ENCODE measurements at regions not wholly inside any gene's neighbourhood (a gene's known extent, or its start where the extent isn't known, plus 50 kb on each side); places are given as distances from the start of the nearest gene placed in this dataset.

DNA sequence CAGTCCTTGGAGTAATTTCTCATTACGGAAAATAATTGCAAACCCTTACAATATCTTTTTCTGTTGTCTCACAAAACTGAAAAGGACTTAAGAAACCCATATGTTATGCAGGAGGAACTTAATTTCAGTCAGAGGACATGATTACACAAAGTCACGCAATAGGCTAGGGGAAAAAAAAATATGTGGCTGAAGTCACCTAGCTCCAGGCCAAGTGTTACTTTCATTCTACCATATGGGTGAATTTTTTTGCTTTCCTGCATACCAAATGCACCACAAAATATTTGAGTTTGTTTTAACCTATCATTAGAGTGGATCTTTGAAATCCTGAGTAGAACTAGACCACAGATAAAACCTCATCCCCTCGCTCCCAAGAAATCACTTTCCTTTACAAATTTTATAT is 523.5 kb downstream of the CAAP1 start:
- peak; percentile 78 for DNase-seq

DNA sequence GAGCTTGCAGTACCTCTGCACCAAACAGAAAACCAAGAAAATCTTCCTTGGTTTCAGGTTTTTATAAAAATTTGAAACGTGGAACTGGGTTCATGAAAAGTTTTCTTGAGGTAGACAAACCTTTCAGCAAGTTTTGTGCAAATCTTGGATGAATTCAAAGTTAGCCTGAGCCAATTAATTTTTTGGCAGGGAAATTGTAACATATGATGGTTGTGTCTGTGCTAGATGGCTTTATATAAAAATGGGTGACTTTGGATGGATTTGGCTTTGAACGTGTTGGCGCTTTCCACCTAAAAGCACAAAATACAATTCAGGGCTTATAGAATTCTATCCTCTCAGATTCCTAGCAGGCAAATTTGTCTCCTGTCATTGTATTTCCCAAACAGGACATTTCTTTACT is 524.4 kb downstream of the CAAP1 start:
- DNase-seq = no peak

DNA sequence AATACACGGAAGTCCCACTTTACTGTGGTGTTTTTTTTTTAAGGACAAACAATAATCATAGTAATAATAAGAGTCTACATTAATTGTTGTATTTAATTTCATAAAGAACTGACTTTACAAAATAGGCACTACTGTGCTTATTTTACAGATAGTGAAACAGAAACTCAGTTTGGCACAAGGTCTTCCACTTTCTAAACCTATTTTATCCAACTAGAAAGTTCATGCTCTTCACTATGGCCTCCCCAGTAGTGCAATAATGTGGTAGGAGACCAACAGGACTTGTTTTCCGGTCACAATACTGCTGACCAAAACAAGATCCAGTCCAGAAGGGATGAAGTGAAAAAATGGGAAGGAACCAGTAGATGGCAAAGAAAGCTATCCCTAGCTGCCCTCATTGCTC is 531.6 kb downstream of the CAAP1 start:
- DNase-seq = no peak

- DNase-seq = no peak
Observed at GRCh38 chr9:26358836-26359235, 533.8 kb downstream of the CAAP1 start.

DNA sequence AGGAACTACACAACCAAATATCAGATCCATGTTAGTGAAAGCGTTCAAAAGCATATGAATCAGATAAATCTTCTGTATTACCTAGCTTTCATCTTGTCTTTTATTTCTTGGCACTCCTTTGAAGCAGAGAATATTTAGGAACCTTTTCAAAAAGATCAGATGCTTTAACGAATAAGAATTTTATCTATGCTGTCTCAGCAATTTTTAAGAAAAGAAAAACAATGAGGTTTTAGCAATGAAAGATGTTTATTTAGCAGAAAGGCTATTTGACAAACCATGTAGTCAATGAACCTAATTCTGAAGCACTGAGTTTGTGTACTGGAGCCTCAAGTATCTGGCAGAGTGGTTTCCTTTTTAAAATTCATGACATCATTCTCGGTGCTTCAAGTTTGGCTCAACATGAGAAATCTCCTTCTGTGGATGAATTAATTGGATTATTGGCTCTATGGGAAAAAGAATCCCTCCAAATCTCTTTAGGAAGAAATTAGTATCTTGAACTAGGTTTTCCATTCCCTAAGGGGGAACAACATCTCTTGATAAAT is 534.7 kb downstream of the CAAP1 start:
- peak; percentile 2 for DNase-seq

DNA sequence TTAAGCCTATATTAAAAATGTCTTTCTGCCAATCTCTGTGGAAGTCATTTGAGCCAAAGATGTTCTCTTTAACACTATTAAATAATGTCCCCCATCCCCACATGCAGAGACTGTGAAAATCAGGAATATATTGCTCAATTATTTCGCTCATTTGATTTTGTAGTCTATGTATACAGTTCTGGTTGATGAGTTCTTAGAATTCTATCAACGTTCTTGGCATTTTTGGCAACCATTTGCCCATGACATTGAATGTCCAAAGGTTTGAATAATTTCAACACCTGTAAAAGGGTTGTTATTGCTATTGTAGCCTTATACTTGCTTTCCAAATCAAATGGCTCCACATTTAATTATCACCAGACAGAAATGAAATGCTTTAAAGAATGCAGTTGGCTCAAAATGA is 536.1 kb downstream of the CAAP1 start:
- no peak for DNase-seq

DNA sequence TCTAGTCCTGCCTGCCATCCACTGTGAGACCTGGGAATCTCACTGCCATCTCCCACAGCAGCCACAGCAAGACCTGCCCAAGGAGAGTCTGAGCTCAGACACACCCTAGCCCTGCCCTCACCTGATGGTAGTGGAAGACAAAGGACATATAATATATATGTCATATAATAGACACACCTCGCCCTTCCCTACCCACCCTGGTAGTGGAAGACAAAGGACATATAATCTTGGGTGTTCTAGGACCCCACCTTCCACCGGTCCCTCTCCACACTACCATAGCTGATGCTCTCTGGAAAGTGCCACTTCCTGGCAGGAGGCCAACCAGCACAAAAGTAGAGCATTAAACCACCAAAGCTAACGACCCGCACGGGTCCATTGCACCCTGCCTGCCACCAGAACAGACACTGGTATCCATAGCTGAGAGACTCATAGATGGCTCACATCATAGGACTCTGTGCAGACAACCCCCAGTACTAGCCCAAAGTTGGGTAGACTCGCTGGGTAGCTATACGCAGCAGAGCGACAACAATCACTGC is 545.6 kb downstream of the CAAP1 start:
- DNase-seq = no peak

DNA sequence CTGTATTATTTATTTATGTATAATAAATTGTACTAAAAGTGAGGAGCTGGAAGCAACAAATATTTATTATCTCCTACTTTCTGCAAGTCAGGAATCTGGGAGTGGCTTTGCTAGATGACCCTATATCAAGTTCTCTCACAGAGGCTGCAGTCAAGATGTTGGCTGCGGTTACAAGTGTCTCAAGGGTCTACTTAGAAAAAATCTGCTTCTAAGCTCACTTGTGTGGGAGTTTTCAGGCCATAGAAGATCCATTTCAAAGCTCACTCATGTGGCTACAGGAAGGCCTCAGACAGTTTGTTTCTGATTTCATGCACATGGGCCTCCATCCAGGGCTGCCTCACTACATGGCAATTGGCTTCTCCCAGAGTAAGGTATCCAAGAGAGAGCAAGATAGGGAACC is 551.1 kb downstream of the CAAP1 start:
- no peak for DNase-seq

DNA sequence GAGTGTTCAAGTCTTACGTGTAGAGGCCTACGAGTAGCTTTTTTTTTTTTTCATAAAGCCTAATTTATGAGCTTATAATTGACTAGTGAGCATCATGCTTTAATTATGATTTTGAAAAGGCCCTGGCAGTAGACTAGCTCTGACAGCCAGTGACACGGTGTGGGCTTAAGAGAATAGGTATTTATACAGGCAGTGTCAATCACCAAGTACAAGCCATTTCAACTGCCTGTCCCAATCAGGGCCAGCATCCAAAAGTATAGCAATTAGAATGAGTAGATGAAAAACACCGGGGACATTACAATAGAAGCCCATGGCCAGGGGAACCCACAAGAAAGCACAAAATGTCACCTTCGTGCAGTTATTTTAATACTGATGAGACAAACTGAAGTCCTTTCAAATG is 552.8 kb downstream of the CAAP1 start:
- no peak for DNase-seq

DNA sequence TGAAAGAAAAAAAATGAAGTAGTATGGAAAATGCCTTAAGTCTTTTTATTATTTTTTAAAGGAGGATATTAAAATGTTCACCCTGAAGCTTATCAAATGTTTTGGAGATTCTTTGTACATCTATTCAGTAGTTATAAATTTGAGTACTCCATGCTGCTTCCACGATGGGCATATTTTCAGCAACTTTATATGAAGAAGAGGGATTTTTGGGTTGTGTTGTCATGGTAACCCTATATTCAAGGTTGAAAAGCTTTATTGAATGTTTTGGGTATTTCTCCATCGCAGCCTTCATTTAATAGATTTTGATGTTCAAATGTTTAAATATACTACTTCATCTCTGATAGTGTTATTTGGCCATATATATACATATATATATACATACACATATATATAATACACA is 557.5 kb downstream of the CAAP1 start:
- DNase-seq = no peak

DNA sequence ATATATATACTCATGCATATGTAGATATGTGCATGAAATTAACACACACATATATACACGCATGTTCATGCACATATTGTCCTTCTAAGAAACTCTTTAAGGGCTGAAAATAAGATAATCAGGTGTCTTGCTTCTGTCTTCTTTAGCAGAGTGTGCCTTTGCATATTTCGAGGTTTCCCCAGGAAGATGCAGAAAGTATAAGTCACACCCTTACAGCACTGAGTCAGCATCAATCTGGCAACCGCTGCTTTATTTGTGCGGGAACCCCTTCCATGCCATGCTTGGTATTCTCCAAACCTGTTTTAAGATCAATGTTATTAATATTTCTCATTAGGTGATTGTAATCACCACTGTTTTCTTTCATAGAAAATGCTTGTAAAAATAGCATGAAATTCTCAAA is 557.9 kb downstream of the CAAP1 start:
- DNase-seq = peak; percentile 6

- no peak for DNase-seq
Observed at GRCh38 chr9:26331223-26331622, 561.4 kb downstream of the CAAP1 start.

GRCh38 chr9:26329974-26330373 is 562.6 kb downstream of the CAAP1 start:
- DNase-seq = no peak

- DNase-seq = peak; percentile 66
Observed at GRCh38 chr9:26326563-26326962, 566.0 kb downstream of the CAAP1 start.

DNA sequence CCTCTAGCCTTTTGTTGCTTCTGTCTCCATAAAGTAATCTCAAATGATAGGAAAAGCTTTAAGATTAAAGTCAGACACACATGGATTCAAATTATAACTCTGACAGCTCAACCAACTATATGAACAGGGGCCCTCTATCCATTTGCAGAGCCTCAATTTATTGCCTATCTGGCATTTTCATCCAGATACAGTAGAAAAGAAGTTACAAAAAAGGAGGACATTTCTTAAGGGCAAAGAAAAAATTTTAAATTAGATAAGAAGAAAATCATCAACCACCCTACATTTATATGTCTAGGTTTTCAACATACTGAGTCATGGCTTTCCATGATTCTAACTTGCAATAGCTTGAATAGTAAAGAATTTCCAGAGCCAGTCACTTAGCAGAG is 567.2 kb downstream of the CAAP1 start:
- no peak for DNase-seq

- DNase-seq = no peak
Observed at GRCh38 chr9:26324786-26325443, 567.7 kb downstream of the CAAP1 start.

- no peak for DNase-seq
Observed at GRCh38 chr9:26321935-26322334, 570.7 kb downstream of the CAAP1 start.

DNA sequence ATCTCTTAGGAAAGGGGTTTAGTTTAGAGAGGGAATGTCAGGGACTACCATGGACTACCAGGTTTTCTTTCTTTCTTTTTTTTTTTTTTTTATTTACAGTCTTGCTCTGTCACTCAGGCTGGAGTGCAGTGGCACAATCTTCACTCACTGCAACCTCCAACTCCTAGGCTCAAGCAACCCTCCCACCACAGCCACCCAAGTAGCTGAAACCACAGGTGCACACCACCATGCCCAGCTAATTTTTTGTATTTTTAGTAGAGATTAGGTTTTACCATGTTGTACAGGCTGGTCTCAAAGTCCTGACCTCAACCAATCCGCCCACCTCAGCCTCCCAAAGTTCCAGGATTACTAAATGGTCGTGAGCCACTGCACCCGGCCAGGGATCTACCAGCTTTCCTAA is 572.7 kb downstream of the CAAP1 start:
- DNase-seq = no peak

DNA sequence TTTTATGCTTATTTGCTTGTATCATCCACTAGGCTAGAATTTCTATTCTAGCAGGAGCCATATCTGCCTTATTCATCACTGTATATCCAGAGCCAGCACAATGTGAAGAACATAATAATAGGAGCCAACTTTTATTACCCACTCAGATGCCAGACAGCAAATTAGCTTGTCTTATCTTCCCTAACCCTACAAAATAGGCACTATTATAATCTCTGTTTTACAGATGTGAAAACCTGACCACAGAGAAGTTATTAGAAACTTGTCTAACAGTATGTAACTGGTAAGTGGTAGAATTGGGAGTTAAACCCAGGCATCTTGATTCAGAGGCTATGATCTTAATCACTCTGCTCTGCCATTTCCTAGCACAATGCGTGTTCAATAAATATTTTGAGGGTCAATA is 579.5 kb downstream of the CAAP1 start:
- DNase-seq = no peak

DNA sequence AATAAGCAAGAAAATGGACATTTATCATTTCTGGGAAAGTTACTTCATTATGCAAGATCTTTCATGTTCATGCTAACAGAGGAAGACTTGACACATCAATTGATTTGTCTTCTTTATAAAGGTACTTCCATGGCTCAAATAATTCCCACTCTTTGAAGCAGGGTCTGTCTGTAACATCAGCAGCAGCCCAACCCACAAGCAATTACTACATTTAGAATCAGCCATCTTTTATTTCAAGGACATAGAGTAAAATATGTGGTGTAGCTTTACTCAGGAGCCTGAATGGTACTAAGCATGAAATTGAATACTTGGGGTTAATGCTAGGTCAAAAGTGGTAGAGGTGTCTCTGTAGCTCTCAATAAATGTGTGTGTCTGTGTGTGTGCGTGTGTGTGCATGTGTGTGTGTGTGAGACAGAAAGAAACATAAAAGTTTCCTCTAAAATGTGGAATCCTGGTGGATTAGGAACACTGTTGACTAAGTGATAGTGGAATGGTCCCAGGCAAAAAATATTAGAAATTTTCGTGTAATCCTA is 581.1 kb downstream of the CAAP1 start:
- no peak for DNase-seq

DNA sequence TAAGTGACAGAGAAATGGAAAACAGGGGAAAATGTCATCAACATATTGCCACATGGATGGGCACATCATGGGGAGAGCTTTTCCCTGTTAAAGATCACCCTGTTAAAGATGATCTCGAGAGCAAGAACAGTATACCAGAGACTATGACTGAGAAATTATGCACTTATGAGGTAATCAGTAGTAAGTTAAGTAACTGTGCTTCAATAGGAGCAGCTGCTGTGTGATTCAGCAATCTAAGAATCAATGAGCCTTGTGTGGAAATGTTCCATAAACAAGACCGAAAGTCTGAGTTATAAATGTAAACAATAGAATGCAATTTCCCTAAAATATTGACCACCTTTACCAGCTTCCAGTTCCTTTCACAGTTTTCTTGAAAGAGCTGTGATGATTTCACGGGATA is 582.3 kb downstream of the CAAP1 start:
- peak; percentile 54 for DNase-seq

DNA sequence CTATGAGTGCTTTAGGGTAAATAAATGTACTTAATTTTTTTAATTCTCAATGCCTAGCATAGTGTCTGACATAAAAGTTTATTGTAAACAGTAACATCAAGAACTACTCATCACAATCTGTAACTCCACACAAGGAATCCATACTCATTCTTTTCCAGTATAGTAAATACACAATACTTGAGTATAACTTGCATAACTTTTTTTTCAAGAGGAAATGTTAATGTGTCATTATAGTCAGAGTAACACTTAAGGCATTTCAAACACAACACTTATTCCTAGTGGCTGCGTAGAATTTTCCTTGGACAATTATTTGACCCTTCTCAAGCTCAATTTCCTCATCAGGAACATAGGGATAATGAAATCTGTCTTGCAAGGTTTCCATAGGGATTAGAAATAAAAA is 584.3 kb downstream of the CAAP1 start:
- peak; percentile 15 for DNase-seq

DNA sequence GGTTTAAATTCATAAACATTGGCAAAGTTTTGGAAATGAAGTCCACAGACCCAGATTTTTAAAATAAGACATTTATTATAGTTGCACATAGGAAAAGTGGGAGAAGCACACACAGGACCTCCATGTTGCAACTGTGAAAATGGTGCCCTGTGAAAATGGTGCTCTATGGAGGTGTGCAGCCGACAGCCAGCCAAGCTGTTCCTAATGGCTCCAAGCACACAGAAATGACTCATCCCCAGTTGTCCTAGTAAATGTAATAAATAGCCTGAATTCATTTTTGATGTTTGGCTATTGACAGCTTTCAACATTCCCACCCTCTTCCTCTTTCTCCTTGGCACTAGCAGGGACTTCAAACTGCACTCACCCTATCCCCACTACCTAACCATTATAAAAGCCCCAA is 590.9 kb downstream of the CAAP1 start:
- DNase-seq = no peak

DNA sequence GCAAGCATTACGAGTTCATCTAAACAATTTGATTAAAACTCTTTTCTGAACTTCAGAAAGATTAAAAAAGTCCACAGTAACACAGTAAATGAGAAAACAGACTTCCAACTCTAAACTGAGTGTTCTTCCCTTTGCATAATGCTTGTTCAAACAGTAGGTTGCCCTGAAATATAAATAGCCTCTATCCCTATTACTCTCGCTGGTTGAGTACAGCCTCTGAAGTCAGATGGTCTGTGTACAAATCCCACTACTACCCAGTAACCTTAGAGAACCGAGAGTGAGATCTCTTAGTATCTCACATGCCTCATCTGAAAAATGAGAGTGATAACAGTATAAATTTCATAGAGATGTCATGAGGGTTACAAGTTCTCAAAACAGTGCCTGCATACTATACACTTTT is 591.6 kb downstream of the CAAP1 start:
- no peak for DNase-seq
